H1 (cell line): ENCODE measurements at regions not wholly inside any gene's neighbourhood (a gene's known extent, or its start where the extent isn't known, plus 50 kb on each side); places are given as distances from the start of the nearest gene placed in this dataset.

Experiments used
- CTCF ChIA-PET: fragments of 300-600 bp; sonication (Branson Sonifier 250); formaldehyde crosslinking; loops from one replicate; lab custom pipeline; 2021; ENCODE audit not compliant: partially characterized antibody; lab: Charles Lee
- POLR2A ChIA-PET: fragments of 300-600 bp; sonication (Branson Sonifier 250); formaldehyde crosslinking; loops from one replicate; lab custom pipeline; 2021; ENCODE audit warnings: inconsistent platforms; ENCODE audit not compliant: partially characterized antibody; lab: Charles Lee
- DNase-seq, 2 experiments: peaks; one replicate each; pipeline versions ENCODE4 v3.0.0 to v3.0.0-alpha.2; 2010 to 2022; ENCODE audit warnings: low spot score in 2 of 2, low read depth in 1 of 2, mixed read lengths in 1 of 2
- FAIRE-seq: peaks from 2 replicates; lab custom pipeline; 2011; peaks lifted over from hg19 to GRCh38; lab: Jason Lieb, UNC
- H2AFZ ChIP-seq: 2 replicates; pipeline ENCODE4 v1.8.1; 2012; ENCODE audit warnings: low read length, inconsistent platforms
- H2AK5ac ChIP-seq: 2 replicates; pipeline ENCODE4 v1.6.1; 2013; ENCODE audit warnings: low read depth, low read length
- H2BK120ac ChIP-seq: replicated peaks from 2 replicates; pipeline ENCODE3; 2013; ENCODE audit warnings: low read depth, low read length, inconsistent platforms
- H2BK12ac ChIP-seq: 2 replicates; pipeline ENCODE4 v1.6.1; 2013; ENCODE audit warnings: low read depth, low read length
- H2BK15ac ChIP-seq: 2 replicates; pipeline ENCODE4 v1.6.1; 2013; ENCODE audit warnings: low read length
- H2BK20ac ChIP-seq: 2 replicates; pipeline ENCODE4 v1.6.1; 2013; ENCODE audit warnings: low read length
- H2BK5ac ChIP-seq: 2 replicates; pipeline ENCODE4 v1.6.1; 2013; ENCODE audit warnings: low read depth, low read length
- H3K14ac ChIP-seq: 2 replicates; pipeline ENCODE4 v1.6.1; 2013; ENCODE audit warnings: inconsistent platforms; ENCODE audit not compliant: insufficient read length
- H3K18ac ChIP-seq: 2 replicates; pipeline ENCODE4 v1.6.1; 2013; ENCODE audit warnings: low read length; ENCODE audit errors: extremely low read depth
- H3K23ac ChIP-seq: 2 replicates; pipeline ENCODE4 v1.6.1; 2013; ENCODE audit warnings: inconsistent platforms; ENCODE audit not compliant: insufficient read length
- H3K23me2 ChIP-seq: 2 replicates; pipeline ENCODE4 v1.6.1; 2013; ENCODE audit warnings: low read depth, low read length
- H3K27ac ChIP-seq: 2 replicates; pipeline ENCODE4 v1.6.1; 2011; ENCODE audit warnings: low read depth, low read length, inconsistent platforms
- H3K27me3 ChIP-seq, 4 experiments: replicated peaks in 1 of 4; 1 replicate in 1 of 4; 2 replicates in 3 of 4; pipeline versions ENCODE4 v1.6.1 to v1.8.1; 2011 to 2013; ENCODE audit warnings: low read length in 3 of 4, mild to moderate bottlenecking in 3 of 4, inconsistent platforms in 2 of 4, mixed read lengths in 2 of 4, moderate library complexity in 1 of 4; ENCODE audit not compliant: control insufficient read depth in 3 of 4, insufficient read depth in 3 of 4; ENCODE audit errors: extremely low read depth in 1 of 4
- H3K36me3 ChIP-seq, 4 experiments: 2 replicates each; pipeline versions ENCODE4 v1.6.1 to v1.8.1; 2011 to 2013; ENCODE audit warnings: mild to moderate bottlenecking in 4 of 4, low read length in 3 of 4, moderate library complexity in 2 of 4, control low read depth in 1 of 4, inconsistent platforms in 1 of 4; ENCODE audit not compliant: insufficient read depth in 4 of 4, control insufficient read depth in 2 of 4
- H3K4ac ChIP-seq: replicated peaks from 2 replicates; pipeline ENCODE3; 2013; ENCODE audit warnings: low read length, low read depth, mixed read lengths, inconsistent platforms; ENCODE audit not compliant: insufficient read length
- H3K4me1 ChIP-seq, 4 experiments: replicated peaks in 1 of 4; 1 replicate in 1 of 4; 2 replicates in 3 of 4; pipeline versions ENCODE4 v1.6.1 to v1.8.1; 2011 to 2013; ENCODE audit warnings: low read length in 3 of 4, inconsistent platforms in 2 of 4, mixed read lengths in 1 of 4; ENCODE audit not compliant: insufficient read depth in 4 of 4, control insufficient read depth in 3 of 4
- H3K4me2 ChIP-seq, 2 experiments: 2 replicates each; pipeline versions ENCODE4 v1.6.1 to v1.8.1; 2011 to 2013; ENCODE audit warnings: low read depth in 2 of 2, low read length in 2 of 2, control low read depth in 1 of 2, inconsistent platforms in 1 of 2, mild to moderate bottlenecking in 1 of 2; ENCODE audit not compliant: insufficient read depth in 1 of 2
- H3K4me3 ChIP-seq, 4 experiments: fragments of 200-600, 300-600 bp in 1 of 4; sonication (generic), shearing (Covaris generic), sonication (Bioruptor Twin) in 1 of 4; 2 replicates each; pipeline versions ENCODE4 v1.5.1 to v1.8.1; 2011 to 2016; ENCODE audit warnings: low read length in 4 of 4, low read depth in 3 of 4, control low read depth in 2 of 4, inconsistent platforms in 2 of 4, mild to moderate bottlenecking in 2 of 4, mixed read lengths in 1 of 4, moderate library complexity in 1 of 4; ENCODE audit not compliant: insufficient read depth in 2 of 4; ENCODE audit errors: extremely low read depth in 1 of 4
- H3K56ac ChIP-seq: replicated peaks from 2 replicates; pipeline ENCODE3; 2013; ENCODE audit warnings: low read depth, mild to moderate bottlenecking, mixed read lengths, low read length, inconsistent platforms; ENCODE audit not compliant: insufficient read length
- H3K79me1 ChIP-seq: 2 replicates; pipeline ENCODE4 v1.6.1; 2013; ENCODE audit warnings: low read depth, low read length, control low read depth
- H3K79me2 ChIP-seq, 2 experiments: 2 replicates each; pipeline versions ENCODE4 v1.6.1 to v1.8.1; 2012 to 2013; ENCODE audit warnings: low read length in 2 of 2, mild to moderate bottlenecking in 2 of 2, inconsistent platforms in 1 of 2; ENCODE audit not compliant: insufficient read depth in 2 of 2, control insufficient read depth in 1 of 2
- H3K9ac ChIP-seq, 4 experiments: replicated peaks in 1 of 4; 1 replicate in 1 of 4; 2 replicates in 3 of 4; pipeline versions ENCODE4 v1.6.1 to v1.8.1; 2011 to 2013; ENCODE audit warnings: low read depth in 3 of 4, low read length in 3 of 4, control low read depth in 2 of 4, mild to moderate bottlenecking in 2 of 4, moderate library complexity in 2 of 4, inconsistent platforms in 1 of 4; ENCODE audit errors: extremely low read depth in 1 of 4
- H3K9me3 ChIP-seq, 2 experiments: 2 replicates each; pipeline versions ENCODE4 v1.6.1 to v1.8.1; 2012 to 2013; ENCODE audit warnings: mild to moderate bottlenecking in 2 of 2, moderate library complexity in 2 of 2, control low read depth in 1 of 2, inconsistent platforms in 1 of 2, low read depth in 1 of 2, low read length in 1 of 2, mixed read lengths in 1 of 2; ENCODE audit not compliant: insufficient read depth in 2 of 2
- H4K20me1 ChIP-seq, 2 experiments: replicated peaks in 1 of 2; 2 replicates each; pipeline versions ENCODE3 to v1.8.1; 2011 to 2013; ENCODE audit warnings: inconsistent platforms in 2 of 2, low read length in 2 of 2, mild to moderate bottlenecking in 1 of 2; ENCODE audit not compliant: insufficient read depth in 2 of 2, control insufficient read depth in 1 of 2
- H4K5ac ChIP-seq: 2 replicates; pipeline ENCODE4 v1.6.1; 2013; ENCODE audit warnings: low read length, low read depth, mixed read lengths, inconsistent platforms; ENCODE audit not compliant: insufficient read length
- H4K8ac ChIP-seq: 2 replicates; pipeline ENCODE4 v1.8.0; 2013; ENCODE audit warnings: mild to moderate bottlenecking, moderate library complexity, low read length, inconsistent platforms; ENCODE audit not compliant: insufficient read depth; ENCODE audit errors: extremely low read depth
- H4K91ac ChIP-seq: replicated peaks from 2 replicates; pipeline ENCODE3; 2013; ENCODE audit warnings: low read length, mixed read lengths, inconsistent platforms; ENCODE audit not compliant: insufficient read length
- CREB1 ChIP-seq: IDR thresholded peaks from 2 replicates; pipeline ENCODE4 v1.6.1; 2012; ENCODE audit warnings: inconsistent platforms
- GTF2F1 ChIP-seq: IDR thresholded peaks from 2 replicates; pipeline ENCODE4 v1.6.1; 2012; ENCODE audit warnings: low read depth, low read length, improper control_type of control experiment, borderline replicate concordance
- WGBS, 2 experiments: shearing (Covaris generic) in 1 of 2; methylation state at CpG; one replicate each; pipeline versions ENCODE4 v1.1.6 to v1.1.7; 2013 to 2015; ENCODE audit warnings: low lambda C conversion rate in 2 of 2, mixed read lengths in 2 of 2, inconsistent platforms in 1 of 2, low coverage in 1 of 2, missing lambda C conversion rate in 1 of 2; ENCODE audit not compliant: insufficient replicate concordance in 2 of 2, insufficient coverage in 1 of 2, insufficient read length in 1 of 2; ENCODE audit errors: extremely low coverage in 1 of 2, missing lambda C conversion rate in 1 of 2; 5-methylcytosine and 5-hydroxymethylcytosine counted together

- Histone ChIP-seq H2BK120ac (no peak overlapping the region), H3K56ac (no peak overlapping the region), H3K4me2 (no peak overlapping the region), H3K23me2 (no peaks in the 10 kb centered on the region), H3K9ac (no peak overlapping the region), H2AK5ac (no peak overlapping the region), H2BK15ac (no peak overlapping the region), H3K27ac (no peak overlapping the region), H2BK5ac (no peak overlapping the region), H3K79me1 (no peaks in the 10 kb centered on the region), H4K20me1 (no peaks in the 10 kb centered on the region), H2AFZ (no peak overlapping the region), H3K18ac (no peak overlapping the region), H2BK20ac (no peak overlapping the region), H4K5ac (no peak overlapping the region), H3K23ac (no peak overlapping the region), H3K36me3 (no peaks in the 10 kb centered on the region), H3K4ac (no peak overlapping the region), H3K14ac (no peak overlapping the region), H3K4me1 (no peaks in the 10 kb centered on the region), H3K9me3 (no peaks in the 10 kb centered on the region), H4K91ac (no peak overlapping the region), H2BK12ac (no peak overlapping the region), H3K27me3 (0 out of 7 replicates have a peak, but pooled peaks cover 0 to 2% (median 0%) of the 10 kb centered on the region in 4 experiments), H3K4me3 (no peak overlapping the region), H3K79me2 (no peaks in the 10 kb centered on the region), H4K8ac (no peak overlapping the region)
- CTCF ChIA-PET = interaction anchor here (0.6 to 1.2 kb wide), 2 partner anchors 15 to 81 kb away, joined by 3 read pairs; no protein-coding TSS in a partner anchor
- WGBS, 2 experiments = 94% methylated on average over 6 of the region's 6 CpGs; no CpG with 5 or more reads in 1 of the 2 experiments
- POLR2A ChIA-PET = no interaction called here
- DNase-seq (no peak), FAIRE-seq (no peak)
- TF ChIP-seq GTF2F1 (no peak), CREB1 (no peak)
These were observed 136.3 kb upstream of the SLC22A23 start for GRCh38 chr6:3593161-3593560.
